Ramos (cell line): ENCODE measurements at regions not wholly inside any gene's neighbourhood (a gene's known extent, or its start where the extent isn't known, plus 50 kb on each side); places are given as distances from the start of the nearest gene placed in this dataset.

Experiments
- in situ Hi-C: fragments of 300-500 bp; cut with MboI; formaldehyde crosslinking; loops from one replicate; pipeline ENCODE4 v1.14.3; 2022; ENCODE audit warnings: low sequenced_read_pairs; ENCODE audit not compliant: unreplicated experiment

- in situ Hi-C loops, result no loop called here
Measured at GRCh38 chr2:41723526-41723925, 324.3 kb upstream of the PKDCC start.

- in situ Hi-C loops, result no loop called here
Measured at GRCh38 chr2:41724465-41724864, 323.4 kb upstream of the PKDCC start.

GRCh38 chr2:41725901-41726300 lies 321.9 kb upstream of the PKDCC start:
- in situ Hi-C loops, result no loop called here

- in situ Hi-C loops, result no loop called here
Measured at GRCh38 chr2:41726364-41726763, 321.5 kb upstream of the PKDCC start.

GRCh38 chr2:41727152-41727551 lies 320.7 kb upstream of the PKDCC start:
- in situ Hi-C loops, result no loop called here

- in situ Hi-C loops, result no loop called here
Measured at GRCh38 chr2:41727711-41728110, 320.1 kb upstream of the PKDCC start.

GRCh38 chr2:41728788-41729338 lies 319.0 kb upstream of the PKDCC start:
- in situ Hi-C loops, result no loop called here

GRCh38 chr2:41729800-41730364 lies 317.9 kb upstream of the PKDCC start:
- in situ Hi-C loops, result no loop called here

- in situ Hi-C loops, result no loop called here
Measured at GRCh38 chr2:41735006-41735405, 312.8 kb upstream of the PKDCC start.

- in situ Hi-C loops, result no loop called here
Measured at GRCh38 chr2:41735476-41735875, 312.3 kb upstream of the PKDCC start.

- in situ Hi-C loops, result no loop called here
Measured at GRCh38 chr2:41736105-41736567, 311.7 kb upstream of the PKDCC start.

- in situ Hi-C loops, result no loop called here
Measured at GRCh38 chr2:41736586-41736985, 311.2 kb upstream of the PKDCC start.

- in situ Hi-C loops, result no loop called here
Measured at GRCh38 chr2:41737888-41738287, 309.9 kb upstream of the PKDCC start.

GRCh38 chr2:41741951-41742595 lies 305.7 kb upstream of the PKDCC start:
- in situ Hi-C loops, result no loop called here

GRCh38 chr2:41743324-41743723 lies 304.5 kb upstream of the PKDCC start:
- in situ Hi-C loops, result no loop called here

- in situ Hi-C loops, result no loop called here
Measured at GRCh38 chr2:41750829-41751228, 297.0 kb upstream of the PKDCC start.

GRCh38 chr2:41759880-41760279 lies 287.9 kb upstream of the PKDCC start:
- in situ Hi-C loops, result no loop called here

GRCh38 chr2:41763141-41763540 lies 284.7 kb upstream of the PKDCC start:
- in situ Hi-C loops, result no loop called here

GRCh38 chr2:41764131-41764530 lies 283.7 kb upstream of the PKDCC start:
- in situ Hi-C loops, result no loop called here

GRCh38 chr2:41764919-41765318 lies 282.9 kb upstream of the PKDCC start:
- in situ Hi-C loops, result no loop called here

GRCh38 chr2:41768310-41768709 lies 279.5 kb upstream of the PKDCC start:
- in situ Hi-C loops, result no loop called here

GRCh38 chr2:41771710-41772109 lies 276.1 kb upstream of the PKDCC start:
- in situ Hi-C loops, result no loop called here
